ENCODE measurements at regions not wholly inside any gene's neighbourhood (a gene's known extent, or its start where the extent isn't known, plus 50 kb on each side); places are given as distances from the start of the nearest gene placed in this dataset.

DNA sequence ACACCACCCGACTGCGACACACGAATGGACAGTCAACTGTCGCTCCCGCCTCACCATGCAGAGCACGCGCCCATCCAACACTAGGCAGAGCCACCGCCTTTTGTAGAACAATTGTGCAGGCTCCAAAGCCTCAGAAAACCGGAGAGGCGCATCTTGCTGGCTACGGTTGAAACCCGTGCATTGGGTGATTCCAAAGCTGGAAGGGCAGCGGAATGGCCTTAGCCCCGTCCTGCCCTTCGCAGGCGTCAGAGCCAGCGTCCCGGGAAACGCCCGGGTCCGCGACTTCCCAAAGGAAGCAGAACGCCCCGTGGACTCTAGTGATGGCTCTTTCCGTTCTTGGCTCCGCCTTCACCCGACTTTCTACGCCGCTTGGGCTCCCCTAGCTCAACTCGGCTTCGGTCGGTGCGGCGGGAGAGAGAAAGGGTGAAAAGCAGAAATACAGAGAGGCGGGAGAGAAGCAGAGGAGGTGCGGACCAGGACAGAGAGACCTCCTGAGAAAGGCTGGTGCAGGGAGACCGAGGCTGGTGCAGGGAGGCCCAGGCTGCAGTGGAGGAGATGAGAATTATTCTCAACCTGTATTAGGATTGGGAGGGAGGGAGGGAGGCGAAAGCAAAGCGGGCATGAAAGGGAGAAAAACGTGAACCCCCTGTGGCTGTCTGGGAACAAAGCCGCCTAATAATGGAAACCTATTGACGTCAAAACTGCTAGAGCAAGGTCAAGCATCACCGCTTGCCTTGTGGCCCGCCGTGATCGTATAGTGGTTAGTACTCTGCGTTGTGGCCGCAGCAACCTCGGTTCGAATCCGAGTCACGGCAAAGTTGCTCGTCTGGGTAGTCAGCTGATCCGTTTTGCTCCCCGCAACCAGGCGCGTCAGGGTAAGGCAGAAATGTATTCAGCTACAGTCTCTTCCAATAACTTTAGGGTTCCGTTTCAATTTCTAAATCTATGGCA is 99.5 kb downstream of the PRKAB2 start:
- TF ChIP-seq ZNF274 (IDR thresholded peaks at IDR 0.05; ENCODE audit: insufficient read depth, insufficient read length) = no peak
- no peak for TF ChIP-seq RBBP5 (conservative IDR thresholded peaks at IDR 0.05)
- TF ChIP-seq ZBED1 (IDR thresholded peaks at IDR 0.05; ENCODE audit: borderline replicate concordance) = no peak
- no peak for TF ChIP-seq POLR2AphosphoS2 (IDR thresholded peaks at IDR 0.05; ENCODE audit: low read depth, low read length)
- no peak for TF ChIP-seq POLR2A (IDR thresholded peaks at IDR 0.05; ENCODE audit: low read depth, low read length)
- no peak for TF ChIP-seq ATF7 (IDR thresholded peaks at IDR 0.05; ENCODE audit: low read depth)
- TF ChIP-seq MEF2A (IDR thresholded peaks at IDR 0.05; ENCODE audit: insufficient read depth, low read depth, low read length) = no peak
- no peak for TF ChIP-seq CBX3 (IDR thresholded peaks at IDR 0.05; ENCODE audit: borderline replicate concordance, low read depth)
- TF ChIP-seq, protein P1, sequence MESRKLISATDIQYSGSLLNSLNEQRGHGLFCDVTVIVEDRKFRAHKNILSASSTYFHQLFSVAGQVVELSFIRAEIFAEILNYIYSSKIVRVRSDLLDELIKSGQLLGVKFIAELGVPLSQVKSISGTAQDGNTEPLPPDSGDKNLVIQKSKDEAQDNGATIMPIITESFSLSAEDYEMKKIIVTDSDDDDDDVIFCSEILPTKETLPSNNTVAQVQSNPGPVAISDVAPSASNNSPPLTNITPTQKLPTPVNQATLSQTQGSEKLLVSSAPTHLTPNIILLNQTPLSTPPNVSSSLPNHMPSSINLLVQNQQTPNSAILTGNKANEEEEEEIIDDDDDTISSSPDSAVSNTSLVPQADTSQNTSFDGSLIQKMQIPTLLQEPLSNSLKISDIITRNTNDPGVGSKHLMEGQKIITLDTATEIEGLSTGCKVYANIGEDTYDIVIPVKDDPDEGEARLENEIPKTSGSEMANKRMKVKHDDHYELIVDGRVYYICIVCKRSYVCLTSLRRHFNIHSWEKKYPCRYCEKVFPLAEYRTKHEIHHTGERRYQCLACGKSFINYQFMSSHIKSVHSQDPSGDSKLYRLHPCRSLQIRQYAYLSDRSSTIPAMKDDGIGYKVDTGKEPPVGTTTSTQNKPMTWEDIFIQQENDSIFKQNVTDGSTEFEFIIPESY (IDR thresholded peaks at IDR 0.05) = no peak
- no peak for TF ChIP-seq SUZ12 (IDR thresholded peaks at IDR 0.05; ENCODE audit: unreplicated experiment)

All from GM12878 (cell line).